Activated CD8-positive, alpha-beta memory T cell treated with anti-CD3 and anti-CD28 coated beads for 36 hours (primary cell): ENCODE measurements at regions not wholly inside any gene's neighbourhood (a gene's known extent, or its start where the extent isn't known, plus 50 kb on each side); places are given as distances from the start of the nearest gene placed in this dataset.

Source experiments
- CTCF ChIA-PET: fragments of 350-600 bp; sonication (Branson Sonifier 250); formaldehyde crosslinking; loops from one replicate; lab custom pipeline; 2021; ENCODE audit warnings: antibody characterized with exemption; lab: Charles Lee
- POLR2A ChIA-PET: fragments of 350-600 bp; sonication (Branson Sonifier 250); formaldehyde crosslinking; loops from one replicate; lab custom pipeline; 2021; ENCODE audit warnings: antibody characterized with exemption; lab: Charles Lee

DNA sequence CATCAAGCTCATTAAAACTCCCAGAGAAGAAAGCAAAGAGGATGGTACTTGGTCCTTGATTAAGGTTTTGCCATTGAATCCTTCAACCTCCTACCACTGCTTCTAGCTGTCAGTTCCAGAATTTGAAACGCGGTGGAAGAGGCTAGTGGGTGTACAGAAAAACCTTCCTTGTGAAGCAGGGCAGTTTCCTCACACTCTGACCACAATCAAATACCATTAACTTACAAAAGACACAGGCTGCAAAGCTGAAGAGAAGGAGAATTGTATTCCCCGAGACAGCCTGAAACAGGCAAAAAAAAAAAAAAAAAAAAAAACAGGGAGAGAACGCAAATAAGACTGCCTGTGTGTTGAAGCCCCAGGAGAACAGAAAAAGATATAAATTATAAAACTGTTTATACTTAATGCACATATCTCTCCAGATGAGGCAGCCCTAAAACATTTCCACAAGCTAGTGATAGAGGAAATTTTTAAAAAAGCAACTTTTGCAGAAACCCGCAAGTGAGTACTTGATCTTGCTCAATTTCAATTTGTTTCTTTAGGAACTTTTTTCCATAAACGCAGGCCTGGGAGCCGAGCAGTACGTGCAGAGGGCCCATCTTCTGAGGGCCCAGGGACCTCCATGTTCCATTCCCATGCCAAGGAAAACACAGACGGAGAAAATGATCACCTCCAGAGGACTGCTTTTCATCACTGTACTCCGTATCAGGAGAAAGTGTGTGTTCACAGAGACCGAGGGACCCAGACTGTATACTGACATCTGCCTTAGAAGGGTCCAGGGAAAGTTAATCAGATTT, 218.7 kb upstream of the BLID start:
- POLR2A ChIA-PET, result no interaction called here
- CTCF ChIA-PET, result interaction anchor here (0.7 kb wide), 1 partner anchor 90 kb away, joined by 3 read pairs; no protein-coding TSS in a partner anchor

GRCh38 chr11:122333467-122333866, 217.5 kb upstream of the BLID start:
- ChIA-PET POLR2A (no interaction called here), CTCF (no interaction called here)

- POLR2A ChIA-PET, result no interaction called here
Observed at GRCh38 chr11:122331079-122331478, 215.1 kb upstream of the BLID start.

DNA sequence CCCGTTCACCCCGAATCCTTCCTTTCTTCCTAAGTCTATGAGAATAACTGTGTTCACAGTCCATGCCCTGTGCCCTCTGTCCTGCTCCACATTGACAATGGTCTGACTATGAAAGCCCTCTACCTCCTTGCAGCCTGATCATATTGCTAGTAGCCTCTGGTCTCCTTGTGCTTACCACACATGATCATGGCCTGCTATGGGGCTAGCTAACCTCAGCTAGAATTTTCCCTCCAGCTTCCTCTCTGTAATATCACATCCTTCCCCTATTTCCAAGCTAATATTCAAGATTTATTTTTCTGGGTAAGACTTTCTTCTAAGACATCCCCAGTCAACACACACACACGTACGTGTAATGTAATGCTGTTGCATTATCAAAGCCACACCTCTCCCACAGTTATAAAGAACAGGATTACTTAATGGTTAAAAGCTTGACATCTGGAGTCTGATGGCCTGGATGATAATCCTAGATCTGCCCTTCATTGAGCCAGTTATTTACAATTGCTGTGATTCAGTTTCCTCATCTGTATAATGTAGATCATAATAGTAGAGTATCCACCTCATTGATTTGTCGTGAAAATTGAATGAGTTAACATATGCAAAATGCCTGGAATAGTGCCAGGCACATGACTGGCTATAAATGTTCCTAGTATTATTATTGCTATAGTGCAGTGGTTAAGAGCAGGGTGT, 214.4 kb upstream of the BLID start:
- ChIA-PET POLR2A (no interaction called here), CTCF (no interaction called here)

More at GRCh38 chr11:122331079-122331478, 215.1 kb upstream of the BLID start:
- CTCF ChIA-PET, result no interaction called here

GRCh38 chr11:122327528-122327927, 211.5 kb upstream of the BLID start:
- POLR2A ChIA-PET, result no interaction called here

DNA sequence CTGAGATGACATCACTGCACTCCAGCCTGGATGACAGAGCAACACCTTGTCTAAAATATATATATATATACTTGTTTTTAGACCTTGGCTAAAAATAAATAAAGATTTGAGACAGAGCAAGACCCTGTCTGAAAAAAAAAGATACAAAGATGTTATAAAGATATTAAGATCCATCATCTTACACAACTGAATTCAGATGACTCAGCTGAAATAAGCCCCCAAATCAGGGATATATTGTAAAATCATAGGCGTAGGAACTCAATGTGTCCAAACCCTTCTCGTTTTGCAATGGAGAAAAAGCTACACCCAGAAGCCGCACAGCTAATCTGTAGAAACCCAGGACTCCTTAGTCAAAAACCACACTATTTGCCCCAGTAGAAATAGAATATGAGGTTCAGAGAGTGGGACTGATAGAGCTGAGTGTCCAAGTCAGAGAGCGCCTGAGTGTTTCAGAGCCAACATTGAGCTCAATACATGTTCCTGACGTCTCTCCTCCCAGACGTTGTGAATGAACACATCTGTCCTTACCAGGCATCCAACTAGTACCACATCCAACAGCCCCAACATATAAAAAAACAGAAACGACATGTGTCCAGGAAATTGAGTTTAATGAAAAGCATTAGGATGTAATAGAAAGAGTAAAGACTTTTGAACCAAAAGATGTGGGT, 207.9 kb upstream of the BLID start:
- ChIA-PET CTCF (interaction anchor here (0.7 kb wide), 1 partner anchor 25 kb away, joined by 3 read pairs; no protein-coding TSS in a partner anchor), POLR2A (no interaction called here)

More at GRCh38 chr11:122327528-122327927, 211.5 kb upstream of the BLID start:
- CTCF ChIA-PET, result no interaction called here

GRCh38 chr11:122322329-122322728, 206.3 kb upstream of the BLID start:
- ChIA-PET POLR2A (no interaction called here), CTCF (no interaction called here)

- POLR2A ChIA-PET, result no interaction called here
- CTCF ChIA-PET, result no interaction called here
Observed at GRCh38 chr11:122320671-122321070, 204.7 kb upstream of the BLID start.

DNA sequence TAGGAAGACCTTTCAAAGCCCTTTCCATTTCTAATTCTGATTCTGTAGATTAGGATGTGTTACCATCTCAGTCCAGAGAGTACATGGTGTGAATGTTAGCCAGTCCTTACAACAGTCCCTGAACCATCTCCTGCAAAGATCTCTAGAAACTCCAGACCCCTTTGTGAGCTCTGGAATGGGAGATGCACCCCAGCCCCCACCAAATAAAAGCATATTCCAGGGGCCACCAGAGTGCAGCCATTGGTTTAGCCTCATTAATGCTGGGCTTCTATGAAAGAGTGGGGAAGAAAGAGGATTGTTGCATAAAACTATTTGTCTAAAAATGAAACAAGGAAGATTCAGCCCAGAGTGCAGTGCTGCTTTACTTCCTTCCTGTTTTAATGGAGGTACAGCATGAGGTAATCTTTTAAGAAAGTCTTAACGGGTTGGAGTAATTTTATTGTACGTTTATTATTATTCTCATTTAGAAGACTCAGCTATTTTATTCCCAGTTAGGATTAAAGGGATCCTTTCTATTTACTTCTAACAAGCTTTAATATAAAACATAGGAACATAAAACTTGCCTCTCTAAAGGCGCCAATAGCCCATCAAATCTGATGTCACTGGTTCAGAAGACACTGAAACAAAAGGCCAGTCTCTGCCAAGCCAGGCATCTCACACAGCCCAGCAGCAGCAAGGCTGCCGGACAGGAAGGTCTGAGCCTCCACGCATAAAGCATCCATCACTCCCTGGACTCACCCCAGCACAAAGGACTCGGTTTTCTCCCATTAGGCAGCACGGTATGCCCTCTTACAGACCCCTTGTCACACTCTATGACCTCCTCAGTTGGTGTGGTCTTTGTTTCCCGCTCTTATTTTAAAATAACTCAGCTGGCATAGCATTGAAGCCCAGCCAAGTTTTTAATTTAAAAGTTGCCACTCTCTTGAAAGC, 203.9 kb upstream of the BLID start:
- POLR2A ChIA-PET, result no interaction called here
- CTCF ChIA-PET, result no interaction called here

DNA sequence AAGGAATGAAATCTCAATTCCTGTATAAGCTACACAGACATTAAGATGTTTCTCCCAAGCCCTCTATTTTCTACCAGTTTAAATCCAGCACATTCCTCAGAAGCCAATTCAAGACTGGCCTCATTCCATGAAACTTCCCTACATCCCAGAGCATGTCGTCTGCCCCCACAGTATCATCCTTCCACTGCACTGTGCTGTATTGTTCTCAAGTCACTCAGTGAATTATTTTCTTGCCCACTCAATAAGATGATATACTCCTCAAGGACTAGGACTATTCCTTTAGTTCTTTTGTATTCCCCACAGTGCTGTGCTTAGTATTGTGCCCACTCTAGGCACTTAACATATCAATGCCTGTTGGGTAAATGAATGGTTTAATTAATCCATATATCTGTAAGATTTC, 203.1 kb upstream of the BLID start:
- CTCF ChIA-PET, result no interaction called here
- POLR2A ChIA-PET, result no interaction called here

DNA sequence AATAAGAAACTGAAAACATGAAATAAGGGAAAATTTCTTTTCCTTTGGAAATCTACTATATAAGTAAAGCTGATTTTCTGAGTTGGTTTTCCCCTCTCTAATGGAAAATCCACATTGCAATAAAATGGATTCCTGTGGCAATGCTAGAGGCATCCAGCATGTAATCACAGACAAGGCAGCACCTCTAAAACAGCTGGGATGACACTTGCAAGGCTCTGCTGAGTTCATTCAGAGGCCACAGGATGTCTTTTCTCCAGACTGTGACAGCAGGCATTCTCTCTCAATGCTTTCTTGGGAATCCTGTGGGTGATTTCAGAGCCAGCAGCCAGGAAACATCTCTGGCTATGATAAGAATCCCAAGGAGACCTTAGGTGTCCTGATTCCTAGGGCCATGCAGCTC, 201.3 kb upstream of the BLID start:
- ChIA-PET CTCF (no interaction called here), POLR2A (no interaction called here)

DNA sequence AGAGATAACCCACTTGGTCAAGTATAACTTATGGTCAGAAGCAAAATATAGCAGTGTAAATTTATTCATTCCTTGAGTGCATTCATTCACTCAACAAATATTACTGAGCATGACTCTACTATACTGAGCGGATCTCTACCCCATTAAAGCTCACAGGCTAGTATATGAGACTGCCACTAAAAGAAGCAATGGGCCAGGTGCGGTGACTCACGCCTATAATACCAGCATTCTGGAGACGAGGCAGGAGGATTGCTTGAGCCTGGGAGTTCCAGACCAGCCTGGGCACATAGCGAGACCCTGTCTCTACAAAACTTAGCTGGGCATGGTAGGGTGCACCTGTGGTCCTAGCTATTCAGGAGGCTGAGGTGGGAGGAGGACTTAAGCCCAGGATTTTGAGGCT, 197.6 kb upstream of the BLID start:
- ChIA-PET CTCF (no interaction called here), POLR2A (no interaction called here)

DNA sequence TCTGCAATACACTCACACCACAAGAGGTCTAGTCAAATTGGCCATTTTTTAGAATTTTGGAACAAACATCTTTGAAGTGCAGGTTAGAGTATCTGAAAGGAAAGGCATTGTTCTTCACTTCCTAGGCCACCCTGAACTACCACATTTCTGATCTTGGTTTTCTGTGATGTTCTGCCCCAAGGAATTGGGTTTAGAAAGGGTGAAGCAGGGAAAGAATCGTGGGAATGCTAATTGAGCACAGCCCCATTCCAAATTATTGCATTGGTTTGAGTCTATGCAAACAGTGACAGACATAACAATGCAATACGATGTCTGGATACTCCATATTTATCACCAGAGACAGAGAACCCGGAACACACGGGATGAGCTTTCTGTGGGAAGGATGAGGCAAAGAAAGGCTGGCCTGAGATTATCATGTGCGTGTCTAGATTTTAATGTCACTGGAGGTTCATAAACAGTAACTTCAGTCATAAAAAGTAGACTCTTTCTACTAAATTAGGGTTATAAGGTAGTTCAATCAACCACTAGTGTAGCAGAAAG, 195.3 kb upstream of the BLID start:
- ChIA-PET POLR2A (no interaction called here), CTCF (no interaction called here)

GRCh38 chr11:122310766-122311165, 194.8 kb upstream of the BLID start:
- POLR2A ChIA-PET, result no interaction called here
- CTCF ChIA-PET, result no interaction called here

DNA sequence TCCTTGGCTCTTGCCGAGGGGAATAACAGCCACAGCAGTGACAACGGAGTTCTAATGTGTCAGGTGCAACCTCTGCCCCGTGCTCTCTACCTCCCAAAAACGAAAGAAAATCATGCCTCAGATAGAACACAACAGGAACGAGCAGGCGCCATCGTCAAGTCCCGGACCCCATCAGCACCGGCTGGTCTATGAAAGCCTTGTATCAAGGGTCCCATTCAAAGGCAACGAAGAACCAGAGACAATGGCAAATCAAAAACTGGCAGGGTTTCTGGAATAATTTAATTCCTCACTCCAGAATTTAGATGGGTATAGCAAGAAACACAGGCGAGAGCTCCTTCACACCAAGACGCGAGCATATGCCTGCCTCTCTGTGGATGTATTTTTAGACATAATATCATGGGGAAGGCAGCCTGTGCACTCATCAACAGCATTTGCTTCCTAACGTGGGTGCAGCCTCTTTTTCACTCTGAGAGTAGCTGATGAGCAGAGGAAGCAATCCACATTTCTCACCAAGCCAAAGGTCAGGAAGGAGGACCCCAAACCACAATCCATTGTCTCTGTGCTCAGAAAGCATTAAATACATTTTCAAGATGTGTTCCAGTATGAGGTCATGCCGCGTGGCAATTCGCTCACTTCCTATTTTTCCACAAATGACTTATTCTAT, 193.4 kb upstream of the BLID start:
- ChIA-PET POLR2A (no interaction called here), CTCF (no interaction called here)

DNA sequence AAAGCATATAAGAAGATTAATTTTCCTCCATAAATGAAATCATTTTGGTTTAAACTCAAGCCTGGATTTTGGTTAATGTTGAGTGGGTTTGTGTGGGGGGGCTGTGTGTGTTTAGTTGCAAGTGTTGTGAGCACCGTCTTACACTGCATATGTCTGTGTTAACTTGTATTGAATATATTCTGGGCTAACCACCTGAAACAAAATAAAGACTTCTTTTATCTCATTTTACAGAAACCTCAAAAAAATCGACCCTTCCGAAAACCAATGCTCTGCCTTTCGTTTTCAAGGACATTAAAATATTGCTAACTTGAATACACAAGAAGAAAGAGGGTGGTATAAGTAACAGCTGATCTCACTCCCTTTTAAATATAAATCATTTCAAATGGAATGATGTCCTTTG, 192.2 kb upstream of the BLID start:
- POLR2A ChIA-PET, result no interaction called here
- CTCF ChIA-PET, result no interaction called here

DNA sequence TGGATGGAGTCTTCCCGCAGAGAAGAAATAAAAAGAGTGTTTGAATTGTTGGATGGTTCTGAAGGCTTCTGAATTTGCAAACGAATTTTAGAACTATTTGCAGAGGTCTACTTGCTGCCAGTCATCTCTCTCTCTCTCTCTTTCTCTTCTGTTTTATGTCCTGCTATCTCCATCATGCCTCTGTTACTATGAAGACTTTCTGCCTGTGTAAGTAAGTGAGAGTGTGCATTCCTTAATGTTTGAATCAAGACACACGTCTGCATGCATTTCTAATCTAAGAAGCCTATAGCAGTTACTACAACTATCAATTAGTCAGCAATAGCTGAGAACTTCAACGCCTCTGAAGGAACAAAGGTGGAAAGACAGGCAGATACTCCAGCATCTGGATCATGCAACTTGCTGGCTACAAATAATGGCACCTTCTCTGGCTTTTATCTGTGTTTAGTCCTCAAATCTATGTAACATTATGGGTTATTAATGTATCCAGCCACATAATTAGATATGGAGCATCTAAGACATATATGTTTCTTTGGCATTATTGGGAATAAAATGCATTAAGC, 191.5 kb upstream of the BLID start:
- ChIA-PET CTCF (no interaction called here), POLR2A (no interaction called here)

GRCh38 chr11:122306831-122307391, 190.9 kb upstream of the BLID start:
- CTCF ChIA-PET, result no interaction called here

More at GRCh38 chr11:122306831-122307391, 190.9 kb upstream of the BLID start:
- POLR2A ChIA-PET, result no interaction called here
